ENCODE measurements at regions not wholly inside any gene's neighbourhood (a gene's known extent, or its start where the extent isn't known, plus 50 kb on each side); places are given as distances from the start of the nearest gene placed in this dataset.

DNA sequence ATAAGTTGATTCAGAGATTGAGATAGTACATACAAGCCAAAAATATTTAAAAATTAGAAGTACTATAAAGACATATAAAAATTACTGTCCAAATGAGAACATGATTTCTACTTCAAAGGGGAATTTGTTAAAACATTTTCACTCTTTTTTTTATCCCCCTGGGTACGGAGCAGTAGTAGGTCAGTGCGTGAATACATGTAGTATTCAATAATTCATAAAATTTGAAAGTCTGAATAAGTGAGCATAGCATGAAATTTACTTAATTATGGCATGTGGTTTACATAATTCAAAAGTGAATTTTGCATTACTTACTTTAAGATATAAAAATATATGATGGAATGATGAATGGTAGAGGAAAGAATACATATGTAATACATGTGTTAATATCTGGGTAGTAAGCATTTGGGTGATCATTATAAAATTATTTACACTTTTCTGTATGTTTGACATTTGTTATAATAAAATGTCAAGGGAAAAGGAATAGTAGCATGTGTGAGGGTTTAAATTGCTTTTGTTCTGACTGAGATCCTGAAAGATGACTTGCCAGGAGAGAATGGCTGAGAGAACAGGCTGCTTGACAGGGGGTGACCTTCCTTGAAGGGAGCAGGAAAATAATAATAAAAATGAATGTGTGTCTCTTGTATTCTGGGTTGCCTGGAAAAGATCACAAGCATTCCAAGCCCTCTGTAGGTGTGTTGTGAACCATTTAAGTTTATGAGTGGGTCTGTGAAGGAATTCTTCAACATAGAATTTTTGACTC, 1178.8 kb downstream of the ZPLD1 start:
- Histone ChIP-seq H4K20me1 (ENCODE audit: control insufficient read depth, insufficient read depth, insufficient read length) (no peaks in the 10 kb centered on the region), H3K27me3 (ENCODE audit: insufficient read depth, low read length) (no peaks in the 10 kb centered on the region), H2BK15ac (ENCODE audit: low read depth, low read length) (no peak overlapping the region), H3K23ac (ENCODE audit: insufficient read length, low read depth, low read length) (no peak overlapping the region), H3T11ph (ENCODE audit: low read length) (no peak overlapping the region), H3K4me1 (ENCODE audit: insufficient read depth, low read length) (no peaks in the 10 kb centered on the region), H3K23me2 (ENCODE audit: insufficient read length, low read depth, low read length, poor library complexity, severe bottlenecking) (no peaks in the 10 kb centered on the region), H3K56ac (ENCODE audit: insufficient read length, low read depth, low read length) (no peak overlapping the region), H3K79me1 (ENCODE audit: insufficient read depth, low read depth, low read length, poor library complexity, severe bottlenecking) (no peaks in the 10 kb centered on the region), H4K5ac (ENCODE audit: insufficient read length, low read depth, low read length) (no peak overlapping the region), H2AK5ac (ENCODE audit: insufficient read length, low read length) (no peak overlapping the region), H3K4me2 (ENCODE audit: insufficient read depth, insufficient read length, low read length) (no peak overlapping the region), H4K91ac (ENCODE audit: insufficient read length, low read depth, low read length) (no peak overlapping the region), H2BK20ac (ENCODE audit: low read depth, low read length, poor library complexity, severe bottlenecking) (no peak overlapping the region), H3K9ac (ENCODE audit: extremely low read depth, insufficient read length, low read length) (no peak overlapping the region), H3K14ac (ENCODE audit: insufficient read depth, low read length) (no peak overlapping the region), H3K4ac (ENCODE audit: low read depth, low read length) (no peak overlapping the region), H3K27ac (ENCODE audit: insufficient read length, low read depth, low read length) (no peak overlapping the region), H4K8ac (replicated peaks; ENCODE audit: insufficient read length, low read depth, low read length) (no peak overlapping the region), H3K18ac (ENCODE audit: insufficient read length, low read depth, low read length) (no peak overlapping the region), H2BK120ac (ENCODE audit: low read depth, low read length, poor library complexity, severe bottlenecking) (no peak overlapping the region), H3K9me3 (ENCODE audit: control insufficient read depth, low read depth, low read length) (peaks cover 1% of the 10 kb centered on the region), H2BK5ac (ENCODE audit: insufficient read length, low read length) (no peak overlapping the region), H3K79me2 (ENCODE audit: insufficient read depth, low read length) (no peaks in the 10 kb centered on the region), H2AFZ (ENCODE audit: low read length) (no peak overlapping the region), H2BK12ac (ENCODE audit: insufficient read length, low read depth, low read length) (no peak overlapping the region)
- Mint-ChIP-seq H3K36me3 (ENCODE audit: insufficient read depth in 1 of 3, low read depth in 3 of 3) (0 out of 7 replicates have a peak, but pooled peaks cover 0 to 1% (median 0%) of the 10 kb centered on the region in 3 experiments), H3K4me3 (no peak overlapping the region), H3K27me3 (ENCODE audit: low read depth) (no peaks in the 10 kb centered on the region), H3K9me3 (peaks cover 0 to 2% of the 10 kb centered on the region in 2 experiments; a peak in 1 of 5 replicates), H3K4me1 (no peaks in the 10 kb centered on the region), H3K27ac (no peak overlapping the region)
- no CpG with 5 or more reads among the region's 2 CpGs for WGBS (ENCODE audit: extremely low coverage, insufficient read length, low lambda C conversion rate)
- DNase-seq: no peak
- TF ChIP-seq, protein P1, sequence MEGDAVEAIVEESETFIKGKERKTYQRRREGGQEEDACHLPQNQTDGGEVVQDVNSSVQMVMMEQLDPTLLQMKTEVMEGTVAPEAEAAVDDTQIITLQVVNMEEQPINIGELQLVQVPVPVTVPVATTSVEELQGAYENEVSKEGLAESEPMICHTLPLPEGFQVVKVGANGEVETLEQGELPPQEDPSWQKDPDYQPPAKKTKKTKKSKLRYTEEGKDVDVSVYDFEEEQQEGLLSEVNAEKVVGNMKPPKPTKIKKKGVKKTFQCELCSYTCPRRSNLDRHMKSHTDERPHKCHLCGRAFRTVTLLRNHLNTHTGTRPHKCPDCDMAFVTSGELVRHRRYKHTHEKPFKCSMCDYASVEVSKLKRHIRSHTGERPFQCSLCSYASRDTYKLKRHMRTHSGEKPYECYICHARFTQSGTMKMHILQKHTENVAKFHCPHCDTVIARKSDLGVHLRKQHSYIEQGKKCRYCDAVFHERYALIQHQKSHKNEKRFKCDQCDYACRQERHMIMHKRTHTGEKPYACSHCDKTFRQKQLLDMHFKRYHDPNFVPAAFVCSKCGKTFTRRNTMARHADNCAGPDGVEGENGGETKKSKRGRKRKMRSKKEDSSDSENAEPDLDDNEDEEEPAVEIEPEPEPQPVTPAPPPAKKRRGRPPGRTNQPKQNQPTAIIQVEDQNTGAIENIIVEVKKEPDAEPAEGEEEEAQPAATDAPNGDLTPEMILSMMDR (conservative IDR thresholded peaks at IDR 0.05): no peak
